GM12891 (cell line): ENCODE measurements at regions not wholly inside any gene's neighbourhood (a gene's known extent, or its start where the extent isn't known, plus 50 kb on each side); places are given as distances from the start of the nearest gene placed in this dataset.

Experiments
- DNase-seq: peaks from one replicate; pipeline ENCODE4 v3.0.0; 2011; ENCODE audit warnings: low spot score; ENCODE audit not compliant: insufficient read length
- FAIRE-seq: peaks from 2 replicates; lab custom pipeline; 2011; peaks lifted over from hg19 to GRCh38; lab: Jason Lieb, UNC
- PAX5 ChIP-seq: IDR thresholded peaks from 2 replicates; pipeline ENCODE4 v1.6.1; 2011; ENCODE audit warnings: low read length, moderate library complexity, mild to moderate bottlenecking; ENCODE audit not compliant: insufficient read depth, severe bottlenecking
- POLR2A ChIP-seq: IDR thresholded peaks from 2 replicates; pipeline ENCODE4 v1.6.1; 2011; ENCODE audit warnings: low read depth, low read length, control low read depth
- POLR2AphosphoS5 ChIP-seq: IDR thresholded peaks from 2 replicates; pipeline ENCODE4 v1.6.1; 2011; ENCODE audit warnings: low read depth, low read length, control low read depth
- POU2F2 ChIP-seq: IDR thresholded peaks from 2 replicates; pipeline ENCODE4 v1.6.1; 2011; ENCODE audit warnings: low read depth, mild to moderate bottlenecking, control low read depth, low read length, moderate library complexity
- SPI1 ChIP-seq: IDR thresholded peaks from 2 replicates; pipeline ENCODE4 v1.6.1; 2011; ENCODE audit warnings: low read depth, low read length, control low read depth
- TAF1 ChIP-seq: IDR thresholded peaks from 2 replicates; pipeline ENCODE4 v1.6.1; 2011; ENCODE audit warnings: low read depth, low read length, control low read depth

- TF ChIP-seq SPI1: no peak
- TF ChIP-seq TAF1: no peak
- TF ChIP-seq PAX5: no peak
- no peak for TF ChIP-seq POLR2AphosphoS5
- no peak for TF ChIP-seq POLR2A
- no peak for TF ChIP-seq POU2F2
- FAIRE-seq: no peak
- DNase-seq: no peak
Observed at GRCh38 chr2:167361426-167361825, 473.1 kb downstream of the XIRP2 start.

GRCh38 chr2:167355821-167356220 lies 467.5 kb downstream of the XIRP2 start:
- TF ChIP-seq POLR2A (no peak), POLR2AphosphoS5 (no peak), SPI1 (no peak), TAF1 (no peak), POU2F2 (no peak), PAX5 (no peak)
- FAIRE-seq (no peak), DNase-seq (no peak)

GRCh38 chr2:167353605-167354280 lies 465.5 kb downstream of the XIRP2 start:
- no peak for DNase-seq
- FAIRE-seq: no peak
- TF ChIP-seq SPI1: no peak
- TF ChIP-seq PAX5: no peak
- no peak for TF ChIP-seq POU2F2
- TF ChIP-seq TAF1: no peak
- TF ChIP-seq POLR2A: no peak
- TF ChIP-seq POLR2AphosphoS5: no peak

- DNase-seq (no peak), FAIRE-seq (no peak)
- TF ChIP-seq TAF1 (no peak), SPI1 (no peak), PAX5 (no peak), POLR2A (no peak), POLR2AphosphoS5 (no peak), POU2F2 (no peak)
Observed at GRCh38 chr2:167345559-167345958, 457.3 kb downstream of the XIRP2 start.

GRCh38 chr2:167342769-167343168 lies 454.5 kb downstream of the XIRP2 start:
- DNase-seq: no peak
- no peak for FAIRE-seq
- no peak for TF ChIP-seq POU2F2
- no peak for TF ChIP-seq PAX5
- TF ChIP-seq POLR2AphosphoS5: no peak
- no peak for TF ChIP-seq SPI1
- TF ChIP-seq TAF1: no peak
- TF ChIP-seq POLR2A: no peak

GRCh38 chr2:167340322-167340721 lies 452.0 kb downstream of the XIRP2 start:
- TF ChIP-seq PAX5 (no peak), POLR2AphosphoS5 (no peak), TAF1 (no peak), POU2F2 (no peak), SPI1 (no peak), POLR2A (no peak)
- FAIRE-seq (no peak), DNase-seq (no peak)

GRCh38 chr2:167336213-167336612 lies 447.9 kb downstream of the XIRP2 start:
- no peak for FAIRE-seq
- no peak for TF ChIP-seq TAF1
- no peak for TF ChIP-seq POLR2A
- no peak for TF ChIP-seq PAX5
- no peak for TF ChIP-seq POLR2AphosphoS5
- TF ChIP-seq POU2F2: no peak
- TF ChIP-seq SPI1: no peak
- no peak for DNase-seq

- TF ChIP-seq POU2F2 (no peak), POLR2A (no peak), POLR2AphosphoS5 (no peak), TAF1 (no peak), PAX5 (no peak), SPI1 (no peak)
- no peak for FAIRE-seq
- no peak for DNase-seq
Observed at GRCh38 chr2:167335541-167335992, 447.3 kb downstream of the XIRP2 start.

- TF ChIP-seq SPI1 (no peak), POLR2AphosphoS5 (no peak), POLR2A (no peak), POU2F2 (no peak), PAX5 (no peak), TAF1 (no peak)
- FAIRE-seq: no peak
- DNase-seq: no peak
Observed at GRCh38 chr2:167334146-167334742, 446.0 kb downstream of the XIRP2 start.

GRCh38 chr2:167333245-167333644 lies 445.0 kb downstream of the XIRP2 start:
- no peak for TF ChIP-seq SPI1
- TF ChIP-seq POU2F2: no peak
- no peak for TF ChIP-seq POLR2AphosphoS5
- no peak for TF ChIP-seq TAF1
- no peak for TF ChIP-seq POLR2A
- TF ChIP-seq PAX5: no peak
- FAIRE-seq (no peak), DNase-seq (no peak)
